Endothelial cell of umbilical vein (primary cell): ENCODE measurements at regions not wholly inside any gene's neighbourhood (a gene's known extent, or its start where the extent isn't known, plus 50 kb on each side); places are given as distances from the start of the nearest gene placed in this dataset.

Experiments used
- BruUV-seq: library from RNA; stranded (reverse); fragments of 400-500 nt; replicated peaks from 2 replicates; lab custom pipeline; 2021; lab: Mats Ljungman, UMichigan
- CTCF ChIA-PET: fragments of 300-600, 350-600 bp; sonication (Branson Sonifier 250); formaldehyde crosslinking; loops from one replicate; lab custom pipeline; 2021; ENCODE audit warnings: antibody characterized with exemption, inconsistent platforms; lab: Charles Lee
- POLR2A ChIA-PET: fragments of 300-600, 350-600 bp; sonication (Branson Sonifier 250); formaldehyde crosslinking; loops from one replicate; lab custom pipeline; 2021; ENCODE audit warnings: antibody characterized with exemption, inconsistent platforms; lab: Charles Lee
- DNase-seq: peaks from one replicate; pipeline ENCODE4 v3.0.0-alpha.2; 2011; ENCODE audit warnings: low read depth, low spot score
- FAIRE-seq: peaks from 2 replicates; lab custom pipeline; 2011; peaks lifted over from hg19 to GRCh38; lab: Jason Lieb, UNC
- H2AFZ ChIP-seq: 2 replicates; pipeline ENCODE4 v1.6.0; 2012; ENCODE audit warnings: low read depth, low read length, control low read depth, inconsistent platforms
- H3K27ac ChIP-seq: 2 replicates; pipeline ENCODE4 v1.5.1; 2011; ENCODE audit warnings: low read depth, mild to moderate bottlenecking, control low read depth, low read length, moderate library complexity; ENCODE audit not compliant: insufficient read depth
- H3K27me3 ChIP-seq, 2 experiments: 2 replicates each; pipeline versions ENCODE4 v1.6.0 to v1.6.1; 2011; ENCODE audit warnings: low read length in 2 of 2, mixed read lengths in 1 of 2; ENCODE audit not compliant: control insufficient read depth in 2 of 2, insufficient read depth in 2 of 2
- H3K36me3 ChIP-seq, 2 experiments: 2 replicates in 1 of 2; 3 replicates in 1 of 2; pipeline ENCODE4 v1.5.1; 2011; ENCODE audit warnings: low read length in 2 of 2, mild to moderate bottlenecking in 1 of 2, moderate library complexity in 1 of 2; ENCODE audit not compliant: control insufficient read depth in 2 of 2, insufficient read depth in 2 of 2; ENCODE audit errors: extremely low read depth in 1 of 2
- H3K4me1 ChIP-seq: 3 replicates; pipeline ENCODE4 v1.5.1; 2011; ENCODE audit warnings: mild to moderate bottlenecking, low read length; ENCODE audit not compliant: control insufficient read depth, insufficient read depth; ENCODE audit errors: extremely low read depth
- H3K4me2 ChIP-seq: 2 replicates; pipeline ENCODE4 v1.6.1; 2011; ENCODE audit warnings: low read length, control low read depth, mixed read lengths; ENCODE audit not compliant: insufficient read depth
- H3K4me3 ChIP-seq, 3 experiments: fragments of 200-600 bp in 1 of 3; sonication (generic), shearing (Covaris generic) in 1 of 3; replicated peaks in 1 of 3; 2 replicates each; pipeline ENCODE4 v1.5.1; 2011 to 2016; ENCODE audit warnings: control low read depth in 3 of 3, low read length in 3 of 3, mild to moderate bottlenecking in 2 of 3, inconsistent platforms in 1 of 3, low read depth in 1 of 3, moderate library complexity in 1 of 3; ENCODE audit not compliant: insufficient read depth in 1 of 3
- H3K79me2 ChIP-seq: 2 replicates; pipeline ENCODE4 v1.6.0; 2012; ENCODE audit warnings: low read length, inconsistent platforms; ENCODE audit not compliant: control insufficient read depth, insufficient read depth
- H3K9ac ChIP-seq: replicated peaks from 2 replicates; pipeline ENCODE3; 2011; ENCODE audit warnings: low read length, control low read depth; ENCODE audit not compliant: insufficient read depth; ENCODE audit errors: extremely low read depth
- H3K9me1 ChIP-seq: replicated peaks from 3 replicates; pipeline ENCODE4 v1.6.0; 2011; ENCODE audit warnings: mild to moderate bottlenecking, low read length; ENCODE audit not compliant: control insufficient read depth, insufficient read depth; ENCODE audit errors: extremely low read depth
- H3K9me3 ChIP-seq: replicated peaks from 2 replicates; pipeline ENCODE4 v1.5.1; 2012; ENCODE audit warnings: low read length, inconsistent platforms; ENCODE audit not compliant: control insufficient read depth, insufficient read depth
- H4K20me1 ChIP-seq: replicated peaks from 2 replicates; pipeline ENCODE3; 2011; ENCODE audit warnings: mild to moderate bottlenecking, low read length; ENCODE audit not compliant: control insufficient read depth, insufficient read depth; ENCODE audit errors: extremely low read depth
- CTCF ChIP-seq, 2 donors: IDR thresholded peaks; 1 replicate in 1 of 2; 2 replicates in 1 of 2; pipeline ENCODE4 v1.5.1; 2011; ENCODE audit warnings: low read length in 2 of 2, mild to moderate bottlenecking in 2 of 2, moderate library complexity in 2 of 2, control low read depth in 1 of 2, inconsistent platforms in 1 of 2, low read depth in 1 of 2; ENCODE audit not compliant: insufficient read depth in 1 of 2; ENCODE audit errors: extremely low read depth in 1 of 2
- EZH2 ChIP-seq: IDR thresholded peaks from 2 replicates; pipeline ENCODE4 v1.6.1; 2012; ENCODE audit warnings: borderline replicate concordance, low read depth, mild to moderate bottlenecking, moderate library complexity, low read length, inconsistent platforms; ENCODE audit not compliant: severe bottlenecking
- FOS ChIP-seq: IDR thresholded peaks from 2 replicates; pipeline ENCODE4 v1.6.1; 2011; ENCODE audit warnings: mild to moderate bottlenecking, low read length, moderate library complexity, borderline replicate concordance; ENCODE audit not compliant: insufficient read depth
- GATA2 ChIP-seq: IDR thresholded peaks from 2 replicates; pipeline ENCODE4 v1.7.0; 2011; ENCODE audit warnings: low read depth, mild to moderate bottlenecking, moderate library complexity, mixed read lengths, low read length; ENCODE audit not compliant: insufficient read length, insufficient read depth
- JUN ChIP-seq: IDR thresholded peaks from 2 replicates; pipeline ENCODE4 v1.6.1; 2011; ENCODE audit warnings: borderline replicate concordance, low read depth; ENCODE audit not compliant: insufficient read length, insufficient read depth
- MAX ChIP-seq: IDR thresholded peaks from 2 replicates; pipeline ENCODE4 v1.6.1; 2011; ENCODE audit not compliant: insufficient read depth, insufficient read length
- MYC ChIP-seq: IDR thresholded peaks from one replicate; pipeline ENCODE4 v1.6.1; 2011; ENCODE audit warnings: mild to moderate bottlenecking, low read depth, low read length
- POLR2A ChIP-seq: IDR thresholded peaks from 2 replicates; pipeline ENCODE4 v1.6.1; 2012; ENCODE audit warnings: low read depth, mild to moderate bottlenecking, control low read depth, low read length
- POLR2AphosphoS5 ChIP-seq: IDR thresholded peaks from 2 replicates; pipeline ENCODE4 v1.6.1; 2012; ENCODE audit warnings: low read depth, mild to moderate bottlenecking, control low read depth, low read length, moderate library complexity; ENCODE audit not compliant: insufficient read depth
- dilution Hi-C: fragments of 300-500 bp; cut with MboI; formaldehyde crosslinking; loops from one replicate; pipeline ENCODE4 v1.15.0; 2019; ENCODE audit warnings: low sequenced_read_pairs; ENCODE audit not compliant: extremely low pct_ligation_motif_present
- intact Hi-C: fragments of 100-400 bp; cut with micrococcal nuclease; formaldehyde crosslinking; loops from one replicate; pipeline ENCODE4 v1.10.0; 2022

GRCh38 chr4:116328261-116328860, 757.0 kb downstream of the TRAM1L1 start:
- H3K9me3 ChIP-seq, result no peaks in the 10 kb centered on the region
- H4K20me1 ChIP-seq, result no peaks in the 10 kb centered on the region
- no peak overlapping the region for H2AFZ ChIP-seq
- POLR2A ChIA-PET, result no interaction called here
- no peak overlapping the region for H3K9ac ChIP-seq
- BruUV-seq, result no TSS peak
- no peak overlapping the region for H3K4me3 ChIP-seq
- DNase-seq (no peak), FAIRE-seq (no peak)
- intact Hi-C loops, result no loop called here
- no peaks in the 10 kb centered on the region for H3K79me2 ChIP-seq
- no peaks in the 10 kb centered on the region for H3K9me1 ChIP-seq
- no peaks in the 10 kb centered on the region for H3K36me3 ChIP-seq
- no peak for TF ChIP-seq JUN
- no peak for TF ChIP-seq MAX
- no peak for TF ChIP-seq POLR2AphosphoS5
- TF ChIP-seq POLR2A, result no peak
- TF ChIP-seq CTCF (IDR thresholded peaks at IDR 0.05; ENCODE audit: extremely low read depth in 1 of 2, insufficient read depth in 1 of 2, low read depth in 1 of 2, low read length in 2 of 2), result no peak
- TF ChIP-seq EZH2, result no peak
- no peak for TF ChIP-seq GATA2
- TF ChIP-seq FOS, result no peak
- TF ChIP-seq MYC, result no peak
- H3K27ac ChIP-seq, result no peak overlapping the region
- no peak overlapping the region for H3K4me2 ChIP-seq
- no peaks in the 10 kb centered on the region for H3K27me3 ChIP-seq
- CTCF ChIA-PET, result interaction anchor here (1.5 kb wide), 1 partner anchor 12 kb away, joined by 3 read pairs; no protein-coding TSS in a partner anchor
- dilution Hi-C loops, result no loop called here
- H3K4me1 ChIP-seq, result no peaks in the 10 kb centered on the region
